ENCODE measurements at regions not wholly inside any gene's neighbourhood (a gene's known extent, or its start where the extent isn't known, plus 50 kb on each side); places are given as distances from the start of the nearest gene placed in this dataset.
A peak's percentile ranks its signal among the peaks of the same experiment; 100 is the strongest.

- Mint-ChIP-seq H3K27ac (peak overlapping the region; percentile 73), H3K36me3 (ENCODE audit: low read depth) (no peaks in the 10 kb centered on the region), H3K4me1 (no peaks in the 10 kb centered on the region), H3K9me3 (peaks cover 6% of the 10 kb centered on the region), H3K4me3 (no peak overlapping the region), H3K27me3 (ENCODE audit: low read depth, poor library complexity) (no peaks in the 10 kb centered on the region)
- TF ChIP-seq CTCF (IDR thresholded peaks at IDR 0.05): no peak
- no peak for DNase-seq
These were observed 164.7 kb upstream of the KCNJ15 start for GRCh38 chr21:38092051-38092450.

- no peak overlapping the region for H3K4me3 Mint-ChIP-seq
- DNase-seq: no peak
- TF ChIP-seq CTCF (IDR thresholded peaks at IDR 0.05): no peak
- H3K27ac Mint-ChIP-seq: no peak overlapping the region
- H3K36me3 Mint-ChIP-seq (ENCODE audit: low read depth): no peaks in the 10 kb centered on the region
- H3K27me3 Mint-ChIP-seq (ENCODE audit: low read depth, poor library complexity): no peaks in the 10 kb centered on the region
- peaks cover 22% of the 10 kb centered on the region for H3K9me3 Mint-ChIP-seq
- H3K4me1 Mint-ChIP-seq: no peaks in the 10 kb centered on the region
These were observed 161.6 kb upstream of the KCNJ15 start for GRCh38 chr21:38095220-38095619.

GRCh38 chr21:38097789-38098188 lies 159.0 kb upstream of the KCNJ15 start:
- Mint-ChIP-seq H3K27me3 (ENCODE audit: low read depth, poor library complexity) (no peaks in the 10 kb centered on the region), H3K4me1 (no peaks in the 10 kb centered on the region), H3K36me3 (ENCODE audit: low read depth) (no peaks in the 10 kb centered on the region), H3K4me3 (no peak overlapping the region), H3K27ac (no peak overlapping the region), H3K9me3 (peaks cover 22% of the 10 kb centered on the region)
- no peak for DNase-seq
- TF ChIP-seq CTCF (IDR thresholded peaks at IDR 0.05): no peak

- H3K36me3 Mint-ChIP-seq (ENCODE audit: low read depth): no peaks in the 10 kb centered on the region
- no peak overlapping the region for H3K27ac Mint-ChIP-seq
- DNase-seq: no peak
- H3K9me3 Mint-ChIP-seq: peaks cover 23% of the 10 kb centered on the region
- H3K4me3 Mint-ChIP-seq: no peak overlapping the region
- H3K27me3 Mint-ChIP-seq (ENCODE audit: low read depth, poor library complexity): peaks cover 4% of the 10 kb centered on the region
- H3K4me1 Mint-ChIP-seq: no peaks in the 10 kb centered on the region
- no peak for TF ChIP-seq CTCF (IDR thresholded peaks at IDR 0.05)
These were observed 144.5 kb upstream of the KCNJ15 start for GRCh38 chr21:38112219-38112789.

- Mint-ChIP-seq H3K27me3 (ENCODE audit: low read depth, poor library complexity) (peaks cover 4% of the 10 kb centered on the region), H3K36me3 (ENCODE audit: low read depth) (no peaks in the 10 kb centered on the region), H3K4me1 (no peaks in the 10 kb centered on the region), H3K4me3 (no peak overlapping the region), H3K27ac (no peak overlapping the region), H3K9me3 (peaks cover 6% of the 10 kb centered on the region)
- no peak for DNase-seq
- TF ChIP-seq CTCF (IDR thresholded peaks at IDR 0.05): no peak
These were observed 142.0 kb upstream of the KCNJ15 start for GRCh38 chr21:38114717-38115333.

GRCh38 chr21:38115870-38116269 lies 140.9 kb upstream of the KCNJ15 start:
- peaks cover 2% of the 10 kb centered on the region for H3K4me1 Mint-ChIP-seq
- TF ChIP-seq CTCF (IDR thresholded peaks at IDR 0.05): no peak
- H3K36me3 Mint-ChIP-seq (ENCODE audit: low read depth): no peaks in the 10 kb centered on the region
- no peak overlapping the region for H3K27ac Mint-ChIP-seq
- H3K9me3 Mint-ChIP-seq: peaks cover 7% of the 10 kb centered on the region
- H3K27me3 Mint-ChIP-seq (ENCODE audit: low read depth, poor library complexity): peaks cover 4% of the 10 kb centered on the region
- H3K4me3 Mint-ChIP-seq: no peak overlapping the region
- no peak for DNase-seq

Data from nephron progenitor cell (in vitro differentiated cells).